NCI-H2227 treated with DMSO at 0.1 percent for 48 hours (cell line): ENCODE measurements at regions not wholly inside any gene's neighbourhood (a gene's known extent, or its start where the extent isn't known, plus 50 kb on each side); places are given as distances from the start of the nearest gene placed in this dataset.

Experiments used
- DNase-seq: peaks from one replicate; lab custom pipeline; 2025; lab: John Stamatoyannopoulos, UW

- no peak for DNase-seq
Measured at GRCh38 chr11:127066401-127067090, 66.0 kb upstream of the KIRREL3 start.

- DNase-seq = no peak
Measured at GRCh38 chr11:127063241-127063640, 62.7 kb upstream of the KIRREL3 start.

- no peak for DNase-seq
Measured at GRCh38 chr11:127061947-127062346, 61.4 kb upstream of the KIRREL3 start.

GRCh38 chr11:127059750-127060149 is 59.2 kb upstream of the KIRREL3 start:
- DNase-seq = no peak

GRCh38 chr11:127059286-127059685 is 58.7 kb upstream of the KIRREL3 start:
- no peak for DNase-seq

- no peak for DNase-seq
Measured at GRCh38 chr11:127058524-127058923, 58.0 kb upstream of the KIRREL3 start.

GRCh38 chr11:127057126-127057525 is 56.6 kb upstream of the KIRREL3 start:
- no peak for DNase-seq

GRCh38 chr11:127056338-127056971 is 55.9 kb upstream of the KIRREL3 start:
- no peak for DNase-seq

- DNase-seq = no peak
Measured at GRCh38 chr11:127055236-127055635, 54.7 kb upstream of the KIRREL3 start.

GRCh38 chr11:127054153-127054552 is 53.6 kb upstream of the KIRREL3 start:
- no peak for DNase-seq

GRCh38 chr11:127052404-127052803 is 51.8 kb upstream of the KIRREL3 start:
- DNase-seq = no peak
